ENCODE measurements at regions not wholly inside any gene's neighbourhood (a gene's known extent, or its start where the extent isn't known, plus 50 kb on each side); places are given as distances from the start of the nearest gene placed in this dataset.
"Not testable (repeated sequence)": the region's sequence is repeated elsewhere in the genome, so short reads cannot be mapped to it uniquely, and the experiment has no call there.

GRCh38 chr2:225244933-225245332 lies 154.6 kb upstream of the NYAP2 start:
- DNase-seq (ENCODE audit: low read depth) = no peak

- no peak for DNase-seq (ENCODE audit: low read depth)
These were observed 162.7 kb upstream of the NYAP2 start for GRCh38 chr2:225236769-225237323.

DNA sequence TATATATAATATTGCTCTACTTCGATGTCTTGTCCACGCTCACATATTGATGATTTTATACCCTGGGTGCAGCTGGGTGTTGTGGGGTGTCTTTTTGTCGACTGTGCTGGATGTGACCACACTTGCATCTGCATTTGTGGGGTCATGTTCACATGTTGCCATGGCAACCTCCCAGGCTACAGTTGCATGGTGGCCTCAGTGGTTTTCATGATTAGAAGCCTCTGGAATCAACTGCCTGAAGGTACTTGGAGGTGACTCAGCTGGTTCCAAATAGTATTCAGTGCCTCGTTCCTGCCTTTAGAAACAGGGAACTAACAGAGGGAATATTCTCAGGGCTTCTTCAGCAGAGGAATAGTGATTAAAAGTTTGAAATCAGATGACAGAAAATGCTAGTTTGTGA lies 166.3 kb upstream of the NYAP2 start:
- DNase-seq (ENCODE audit: low read depth) = no peak

DNA sequence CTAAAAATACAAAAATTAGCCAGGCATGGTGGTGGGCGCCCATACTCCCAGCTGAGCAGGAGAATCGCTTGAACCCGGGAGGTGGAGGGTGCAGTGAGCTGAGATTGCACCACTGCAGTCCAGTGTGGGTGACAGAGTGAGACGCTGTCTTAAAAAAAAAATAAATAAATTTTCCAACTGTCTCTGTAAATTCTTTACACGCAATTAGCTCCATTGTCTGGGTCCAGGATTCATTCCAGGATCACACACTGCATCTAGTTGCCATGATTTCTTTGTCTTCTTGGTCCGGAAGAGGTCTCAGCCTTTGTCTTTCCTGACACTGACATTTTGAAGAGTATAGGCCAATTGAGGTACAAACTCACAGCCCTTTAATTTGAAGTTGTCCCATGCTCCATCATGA lies 167.6 kb upstream of the NYAP2 start:
- DNase-seq (ENCODE audit: low read depth) = no peak

GRCh38 chr2:225229346-225229745 lies 170.2 kb upstream of the NYAP2 start:
- DNase-seq (ENCODE audit: low read depth) = not testable (repeated sequence)

GRCh38 chr2:225226441-225226840 lies 173.1 kb upstream of the NYAP2 start:
- DNase-seq (ENCODE audit: low read depth) = no peak

GRCh38 chr2:225223301-225223700 lies 176.2 kb upstream of the NYAP2 start:
- no peak for DNase-seq (ENCODE audit: low read depth)

- no peak for DNase-seq (ENCODE audit: low read depth)
These were observed 165.2 kb upstream of the DOCK10 start for GRCh38 chr2:225207471-225207870.

- DNase-seq (ENCODE audit: low read depth) = no peak
These were observed 164.8 kb upstream of the DOCK10 start for GRCh38 chr2:225207043-225207442.

GRCh38 chr2:225196579-225196978 lies 154.3 kb upstream of the DOCK10 start:
- no peak for DNase-seq (ENCODE audit: low read depth)

- DNase-seq (ENCODE audit: low read depth) = no peak
These were observed 150.6 kb upstream of the DOCK10 start for GRCh38 chr2:225192869-225193268.

DNA sequence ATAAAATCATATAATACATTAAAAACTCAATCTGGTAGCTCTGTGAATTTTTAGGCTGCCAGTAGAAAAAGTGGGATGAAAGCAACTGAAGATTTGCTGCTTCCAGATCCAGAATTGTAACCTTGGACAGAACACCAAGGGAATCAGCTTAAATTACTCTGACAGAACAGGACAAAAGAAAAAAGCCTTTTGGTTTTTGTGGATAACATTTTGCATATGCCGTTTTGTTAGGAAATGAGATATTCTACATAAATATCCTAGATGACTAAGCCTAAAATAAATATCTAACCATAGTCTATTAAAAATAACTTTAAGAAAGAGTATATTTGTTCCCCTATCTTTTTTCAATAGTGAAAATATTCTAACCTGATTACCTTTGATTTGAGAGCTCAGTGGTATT lies 148.7 kb upstream of the DOCK10 start:
- DNase-seq (ENCODE audit: low read depth) = no peak

- DNase-seq (ENCODE audit: low read depth) = no peak
These were observed 142.7 kb upstream of the DOCK10 start for GRCh38 chr2:225184948-225185347.

DNA sequence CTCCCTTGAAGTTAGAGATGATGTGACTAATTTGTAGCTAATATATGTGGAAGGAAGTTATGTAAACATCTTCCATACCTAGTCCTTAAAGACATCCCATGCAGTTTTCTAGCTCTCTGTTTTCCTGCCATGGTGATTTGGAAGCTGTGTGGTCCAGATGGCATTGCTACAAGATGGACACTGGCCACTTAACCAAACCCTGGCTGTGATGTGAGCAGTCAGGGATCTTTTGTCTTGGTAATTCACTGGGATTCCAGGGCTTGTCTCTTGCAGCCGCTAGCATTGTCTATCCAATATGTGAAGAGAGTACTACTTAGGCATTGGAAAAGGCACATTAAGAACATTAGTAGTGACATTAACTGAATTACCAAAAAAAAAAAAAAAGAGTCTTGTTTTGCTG lies 139.9 kb upstream of the DOCK10 start:
- no peak for DNase-seq (ENCODE audit: low read depth)

GRCh38 chr2:225177098-225177497 lies 134.8 kb upstream of the DOCK10 start:
- no peak for DNase-seq (ENCODE audit: low read depth)

DNA sequence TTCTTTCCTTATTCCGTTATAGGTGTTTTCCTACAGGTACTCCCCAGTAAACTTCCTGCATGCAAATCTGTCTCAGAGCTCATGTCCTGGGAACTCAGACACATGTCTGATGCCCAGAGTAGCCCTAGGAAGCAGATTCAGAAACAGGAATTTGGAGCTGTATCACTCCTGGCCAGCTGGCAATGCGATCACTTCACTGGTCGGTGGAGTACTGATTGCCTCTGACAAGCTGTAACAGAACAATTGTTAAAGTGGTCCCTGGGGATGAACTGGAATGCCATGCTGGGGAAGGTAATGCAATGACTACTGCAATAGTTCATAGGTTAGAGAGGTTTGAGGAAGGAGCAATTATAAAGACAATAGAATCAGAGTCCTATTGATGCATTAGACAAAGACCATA lies 131.6 kb upstream of the DOCK10 start:
- DNase-seq (ENCODE audit: low read depth) = no peak

DNA sequence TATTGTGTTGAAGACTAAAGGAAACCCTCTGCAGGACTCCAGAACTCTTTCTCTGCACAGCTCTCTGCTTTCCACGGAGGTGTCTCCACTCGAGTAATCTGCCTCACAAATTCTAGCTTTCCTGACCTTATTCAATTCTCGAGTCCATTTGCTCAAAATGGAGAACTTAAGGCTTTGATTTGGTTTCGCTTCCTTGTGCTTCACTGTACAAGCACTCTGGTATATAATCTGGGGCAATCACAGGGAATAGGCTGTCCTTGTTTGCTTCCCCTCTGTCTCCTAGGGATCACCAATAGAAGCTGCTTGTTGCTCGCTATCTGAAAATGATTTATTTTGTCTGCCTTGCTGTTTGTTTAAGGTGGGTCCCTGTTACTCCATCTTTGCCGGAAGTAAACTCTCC lies 129.1 kb upstream of the DOCK10 start:
- no peak for DNase-seq (ENCODE audit: low read depth)

DNA sequence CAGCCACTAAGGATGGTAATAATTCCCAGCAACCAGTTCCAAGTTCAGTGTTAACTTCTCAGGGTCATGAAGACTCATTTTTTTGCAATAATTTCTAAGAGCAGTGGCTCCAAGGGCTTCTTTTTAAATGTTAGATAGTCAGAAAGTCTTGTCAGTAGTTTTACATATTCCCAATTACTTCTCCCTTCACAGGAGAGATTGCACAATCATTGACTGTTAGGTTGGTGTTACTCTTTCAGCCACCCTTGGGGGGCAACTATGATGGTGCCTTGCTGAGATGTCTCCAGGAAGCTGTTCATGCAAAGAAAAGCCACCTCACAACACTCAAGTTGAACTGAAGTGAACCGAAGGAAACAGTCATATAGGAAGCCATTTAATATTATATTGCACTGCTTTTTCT lies 127.9 kb upstream of the DOCK10 start:
- DNase-seq (ENCODE audit: low read depth) = no peak

GRCh38 chr2:225169396-225169795 lies 127.1 kb upstream of the DOCK10 start:
- no peak for DNase-seq (ENCODE audit: low read depth)

GRCh38 chr2:225165052-225165451 lies 122.8 kb upstream of the DOCK10 start:
- DNase-seq (ENCODE audit: low read depth) = no peak

- no peak for DNase-seq (ENCODE audit: low read depth)
These were observed 122.3 kb upstream of the DOCK10 start for GRCh38 chr2:225164401-225165050.

GRCh38 chr2:225158360-225158759 lies 116.1 kb upstream of the DOCK10 start:
- no peak for DNase-seq (ENCODE audit: low read depth)

DNA sequence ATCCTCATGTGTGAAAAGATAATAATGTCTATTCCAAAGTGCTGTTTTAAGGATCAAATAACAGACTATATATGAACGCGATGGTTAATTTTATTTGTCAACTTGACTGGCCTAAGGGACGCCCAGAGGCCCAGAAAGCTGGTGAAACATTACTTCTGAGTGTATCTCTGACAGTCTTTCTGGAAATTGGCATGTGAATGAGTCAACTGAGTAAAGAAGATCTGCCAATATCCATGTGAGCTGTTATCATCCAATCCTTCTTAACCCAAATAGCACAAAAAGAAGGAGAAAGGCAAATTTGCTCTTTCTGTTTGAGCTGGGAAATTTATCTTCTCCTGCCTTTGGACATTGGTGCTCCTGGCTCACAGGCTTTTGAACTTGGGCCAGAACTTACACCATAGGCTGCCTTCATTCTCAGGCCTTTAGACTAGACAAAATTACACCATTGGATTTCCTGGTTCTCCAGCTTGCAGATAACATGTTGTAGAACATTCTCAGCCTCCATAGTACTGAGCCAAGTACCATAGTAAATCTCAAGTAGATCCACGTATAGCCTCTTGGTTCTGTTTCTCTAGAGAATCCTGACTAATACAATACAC lies 114.7 kb upstream of the DOCK10 start:
- DNase-seq (ENCODE audit: low read depth) = no peak

GRCh38 chr2:225140723-225141122 lies 98.5 kb upstream of the DOCK10 start:
- DNase-seq (ENCODE audit: low read depth) = no peak

All from stimulated activated CD4-positive, alpha-beta T cell treated with anti-CD3 and anti-CD28 coated beads, Interleukin-2, amount 100 ng/mL, for 4 hours (primary cell).